Natural killer cell (primary cell): ENCODE measurements at regions not wholly inside any gene's neighbourhood (a gene's known extent, or its start where the extent isn't known, plus 50 kb on each side); places are given as distances from the start of the nearest gene placed in this dataset.

Source experiments
- ATAC-seq, 3 donors: fragments of 150-1000 bp in 2 of 3; fragments of 200-7000 bp in 1 of 3; cut with Tn5 transposase; 1 replicate in 1 of 3; 2 replicates in 2 of 3; pipeline ENCODE4 v1.10.0; 2021; ENCODE audit warnings: mild to moderate bottlenecking in 2 of 3, moderate library complexity in 2 of 3
- DNase-seq, 2 donors: peaks; one replicate each; pipeline versions ENCODE4 v3.0.0 to v3.0.0-alpha.2; 2013 to 2021; ENCODE audit warnings: mixed read lengths in 1 of 2
- H3K27ac ChIP-seq: one replicate; pipeline ENCODE4 v1.5.1; 2013; ENCODE audit warnings: mild to moderate bottlenecking, low read length
- H3K27me3 ChIP-seq: one replicate; pipeline ENCODE4 v1.6.1; 2013; ENCODE audit warnings: low read length; ENCODE audit not compliant: control insufficient read depth, insufficient read depth
- H3K36me3 ChIP-seq: one replicate; pipeline ENCODE4 v1.6.1; 2013; ENCODE audit warnings: low read length; ENCODE audit not compliant: control insufficient read depth, insufficient read depth
- H3K4me1 ChIP-seq: one replicate; pipeline ENCODE4 v1.6.1; 2013; ENCODE audit warnings: low read length; ENCODE audit not compliant: control insufficient read depth, insufficient read depth
- H3K4me3 ChIP-seq: one replicate; pipeline ENCODE4 v1.5.1; 2013; ENCODE audit warnings: low read length
- H3K9me3 ChIP-seq: one replicate; pipeline ENCODE4 v1.6.1; 2013; ENCODE audit warnings: low read length; ENCODE audit not compliant: control insufficient read depth, insufficient read depth
- H3K27ac Mint-ChIP-seq, 2 donors: one replicate each; pipeline ENCODE4 v1.8.0; 2022; ENCODE audit warnings: mild to moderate bottlenecking in 2 of 2, mixed read lengths in 2 of 2, moderate library complexity in 1 of 2
- H3K27me3 Mint-ChIP-seq, 2 donors: one replicate each; pipeline ENCODE4 v1.8.0; 2022; ENCODE audit warnings: low read depth in 2 of 2, mixed read lengths in 2 of 2
- H3K36me3 Mint-ChIP-seq: one replicate; pipeline ENCODE4 v1.8.0; 2022; ENCODE audit warnings: mixed read lengths
- H3K4me1 Mint-ChIP-seq, 2 donors: one replicate each; pipeline ENCODE4 v1.8.0; 2022; ENCODE audit warnings: mixed read lengths in 2 of 2
- H3K4me3 Mint-ChIP-seq: one replicate; pipeline ENCODE4 v1.8.0; 2022; ENCODE audit warnings: mild to moderate bottlenecking, moderate library complexity, mixed read lengths
- H3K9me3 Mint-ChIP-seq, 2 donors: one replicate each; pipeline ENCODE4 v1.8.0; 2022; ENCODE audit warnings: mixed read lengths in 2 of 2
- WGBS: methylation state at CpG from one replicate; pipeline ENCODE4 v1.1.7; 2013; ENCODE audit warnings: missing lambda C conversion rate; ENCODE audit not compliant: insufficient coverage; 5-methylcytosine and 5-hydroxymethylcytosine counted together
- intact Hi-C: fragments of 100-400 bp; cut with micrococcal nuclease; formaldehyde crosslinking; loops from one replicate; pipeline ENCODE4 v1.14.2; 2022
- TF ChIP-seq, protein P1 (sequence below): fragments of 200-600 bp; IDR thresholded peaks from one replicate; pipeline ENCODE4 v1.8.0; 2022; ENCODE audit warnings: antibody characterized with exemption

DNA sequence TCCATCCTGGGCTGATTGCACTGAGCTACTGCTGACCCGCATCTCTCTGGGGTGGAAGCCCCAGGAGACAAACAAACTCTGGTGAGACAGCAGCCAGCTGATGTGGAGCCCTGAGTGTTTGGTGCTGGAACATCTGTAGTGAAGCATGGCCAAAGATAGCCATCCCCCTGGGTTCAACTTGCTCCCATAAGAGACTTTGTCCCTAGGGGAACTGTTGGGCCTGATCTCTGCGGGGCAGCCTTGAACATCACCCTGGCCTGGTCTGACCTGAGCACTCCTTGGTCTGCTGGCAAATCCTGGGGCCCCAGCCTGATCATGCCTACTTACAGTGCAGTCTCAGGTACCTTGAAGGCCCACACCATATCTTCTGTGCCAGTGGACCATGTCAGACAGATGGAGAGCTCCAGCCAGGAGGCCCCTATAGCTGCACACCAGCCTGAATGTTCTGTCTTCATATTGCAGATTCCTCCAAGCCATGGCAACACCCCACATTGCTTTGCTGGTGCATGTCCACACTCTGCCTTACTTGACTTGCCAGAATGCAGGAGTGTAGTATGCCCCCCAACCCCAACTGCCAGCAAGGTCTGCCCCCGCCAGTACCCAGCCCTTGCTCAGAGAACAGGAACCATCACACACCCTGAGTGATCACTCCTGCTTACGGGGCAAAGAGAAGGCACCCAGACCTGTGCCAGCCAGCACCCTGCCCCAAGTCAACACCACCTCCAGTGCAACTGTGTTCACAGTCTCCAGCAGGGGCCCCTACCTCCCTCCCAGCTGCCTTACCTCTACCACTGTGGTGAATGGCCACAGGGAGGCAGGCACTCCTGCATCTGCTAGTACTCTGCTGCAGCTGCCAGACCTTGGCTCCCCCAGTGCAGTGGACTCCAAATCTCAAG lies 690.5 kb upstream of the NR5A2 start:
- peaks cover 9 to 20% of the 10 kb centered on the region in 2 donors for H3K27me3 Mint-ChIP-seq
- H3K27ac Mint-ChIP-seq: no peak overlapping the region
- H3K9me3 Mint-ChIP-seq: no peaks in the 10 kb centered on the region
- TF ChIP-seq, protein P1, sequence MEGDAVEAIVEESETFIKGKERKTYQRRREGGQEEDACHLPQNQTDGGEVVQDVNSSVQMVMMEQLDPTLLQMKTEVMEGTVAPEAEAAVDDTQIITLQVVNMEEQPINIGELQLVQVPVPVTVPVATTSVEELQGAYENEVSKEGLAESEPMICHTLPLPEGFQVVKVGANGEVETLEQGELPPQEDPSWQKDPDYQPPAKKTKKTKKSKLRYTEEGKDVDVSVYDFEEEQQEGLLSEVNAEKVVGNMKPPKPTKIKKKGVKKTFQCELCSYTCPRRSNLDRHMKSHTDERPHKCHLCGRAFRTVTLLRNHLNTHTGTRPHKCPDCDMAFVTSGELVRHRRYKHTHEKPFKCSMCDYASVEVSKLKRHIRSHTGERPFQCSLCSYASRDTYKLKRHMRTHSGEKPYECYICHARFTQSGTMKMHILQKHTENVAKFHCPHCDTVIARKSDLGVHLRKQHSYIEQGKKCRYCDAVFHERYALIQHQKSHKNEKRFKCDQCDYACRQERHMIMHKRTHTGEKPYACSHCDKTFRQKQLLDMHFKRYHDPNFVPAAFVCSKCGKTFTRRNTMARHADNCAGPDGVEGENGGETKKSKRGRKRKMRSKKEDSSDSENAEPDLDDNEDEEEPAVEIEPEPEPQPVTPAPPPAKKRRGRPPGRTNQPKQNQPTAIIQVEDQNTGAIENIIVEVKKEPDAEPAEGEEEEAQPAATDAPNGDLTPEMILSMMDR: no peak
- intact Hi-C loops: no loop called here
- H3K4me1 Mint-ChIP-seq: no peaks in the 10 kb centered on the region
- Histone ChIP-seq H3K4me3 (no peak overlapping the region), H3K27me3 (peaks cover 3% of the 10 kb centered on the region), H3K4me1 (no peaks in the 10 kb centered on the region), H3K27ac (no peak overlapping the region), H3K36me3 (no peaks in the 10 kb centered on the region), H3K9me3 (no peaks in the 10 kb centered on the region)
- DNase-seq (no peak), ATAC-seq (no peak)
- no peak overlapping the region for H3K4me3 Mint-ChIP-seq
- WGBS: 96% methylated on average over 4 of the region's 4 CpGs
- no peaks in the 10 kb centered on the region for H3K36me3 Mint-ChIP-seq

DNA sequence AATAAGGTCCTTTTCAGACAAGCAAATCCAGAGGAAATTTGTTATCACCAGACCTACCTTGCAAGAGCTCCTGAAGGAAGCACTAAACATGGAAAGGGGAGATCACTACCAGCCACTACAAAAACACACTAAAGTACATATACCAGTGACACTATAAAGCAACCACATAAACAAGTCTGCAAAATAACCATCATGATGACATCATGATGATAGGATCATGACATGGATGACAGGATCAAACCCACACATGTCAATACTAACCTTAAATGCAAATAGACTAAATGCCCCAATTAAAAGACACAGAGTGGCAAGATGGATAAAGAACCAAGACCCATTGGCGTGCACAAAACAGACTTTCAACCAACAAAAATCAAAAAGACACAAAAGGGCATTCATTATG lies 688.8 kb upstream of the NR5A2 start:
- intact Hi-C loops: no loop called here
- H3K4me3 ChIP-seq: no peak overlapping the region
- H3K27me3 ChIP-seq: peaks cover 3% of the 10 kb centered on the region
- TF ChIP-seq, protein P1: no peak
- no peak overlapping the region for H3K27ac Mint-ChIP-seq
- no peaks in the 10 kb centered on the region for H3K36me3 Mint-ChIP-seq
- no peak for DNase-seq
- no peaks in the 10 kb centered on the region for H3K36me3 ChIP-seq
- peaks cover 9 to 28% of the 10 kb centered on the region in 2 donors for H3K27me3 Mint-ChIP-seq
- no peak overlapping the region for H3K27ac ChIP-seq
- H3K4me1 ChIP-seq: no peaks in the 10 kb centered on the region
- WGBS: 63% methylated on average over 1 of the region's 1 CpG
- no peaks in the 10 kb centered on the region for H3K9me3 ChIP-seq
- no peak overlapping the region for H3K4me3 Mint-ChIP-seq
- no peaks in the 10 kb centered on the region for H3K9me3 Mint-ChIP-seq
- H3K4me1 Mint-ChIP-seq: no peaks in the 10 kb centered on the region
- ATAC-seq: no peak

DNA sequence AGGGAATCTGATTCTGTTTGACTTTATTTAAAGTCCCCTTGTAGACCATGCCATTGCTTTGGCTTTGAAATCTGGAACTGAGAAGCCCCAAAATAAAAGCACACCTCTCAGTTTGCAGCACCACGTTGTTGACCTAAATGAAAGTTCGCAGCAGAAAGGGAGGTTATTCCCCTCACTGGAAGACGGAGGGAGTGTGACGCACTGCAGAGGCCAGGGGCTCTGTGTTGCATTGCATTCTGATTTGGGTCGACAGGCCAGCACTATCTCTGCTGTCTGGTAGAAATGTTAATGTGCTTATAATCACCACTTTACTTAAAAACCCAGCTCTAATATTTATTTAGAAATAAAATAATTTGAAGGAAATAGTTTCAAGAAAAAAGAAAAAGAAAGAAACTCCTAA lies 675.2 kb upstream of the NR5A2 start:
- Histone ChIP-seq H3K9me3 (no peaks in the 10 kb centered on the region), H3K36me3 (no peaks in the 10 kb centered on the region), H3K4me1 (no peaks in the 10 kb centered on the region), H3K27me3 (no peaks in the 10 kb centered on the region), H3K27ac (no peak overlapping the region), H3K4me3 (no peak overlapping the region)
- no peak for ATAC-seq
- intact Hi-C loops: no loop called here
- Mint-ChIP-seq H3K4me3 (no peak overlapping the region), H3K27ac (no peak overlapping the region), H3K36me3 (no peaks in the 10 kb centered on the region), H3K9me3 (peaks cover 2 to 6% of the 10 kb centered on the region in 2 donors), H3K4me1 (no peaks in the 10 kb centered on the region), H3K27me3 (peaks cover 0 to 6% of the 10 kb centered on the region in 2 donors)
- 97% methylated on average over 4 of the region's 5 CpGs for WGBS
- no peak for DNase-seq
- TF ChIP-seq, protein P1: no peak
